ENCODE measurements at regions not wholly inside any gene's neighbourhood (a gene's known extent, or its start where the extent isn't known, plus 50 kb on each side); places are given as distances from the start of the nearest gene placed in this dataset.

- no peak for TF ChIP-seq CTCF (conservative IDR thresholded peaks at IDR 0.05; ENCODE audit: low read depth, low read length)
- no peak overlapping the region for H3K4me3 ChIP-seq (ENCODE audit: low read depth, low read length)
- no peak for DNase-seq (ENCODE audit: low read depth)
These were observed 567.0 kb upstream of the RGMA start for GRCh38 chr15:93656041-93656440.

GRCh38 chr15:93649691-93650235 is 560.8 kb upstream of the RGMA start:
- no peak for DNase-seq (ENCODE audit: low read depth)
- TF ChIP-seq CTCF (conservative IDR thresholded peaks at IDR 0.05; ENCODE audit: low read depth, low read length) = no peak
- H3K4me3 ChIP-seq (ENCODE audit: low read depth, low read length) = no peak overlapping the region

- no peak for DNase-seq (ENCODE audit: low read depth)
- H3K4me3 ChIP-seq (ENCODE audit: low read depth, low read length) = no peak overlapping the region
- no peak for TF ChIP-seq CTCF (conservative IDR thresholded peaks at IDR 0.05; ENCODE audit: low read depth, low read length)
These were observed 557.2 kb upstream of the RGMA start for GRCh38 chr15:93646193-93646592.

- no peak for DNase-seq (ENCODE audit: low read depth)
These were observed 556.6 kb upstream of the RGMA start for GRCh38 chr15:93645594-93645993.

GRCh38 chr15:93644595-93644994 is 555.6 kb upstream of the RGMA start:
- TF ChIP-seq CTCF (conservative IDR thresholded peaks at IDR 0.05; ENCODE audit: low read depth, low read length) = no peak
- no peak for DNase-seq (ENCODE audit: low read depth)
- H3K4me3 ChIP-seq (ENCODE audit: low read depth, low read length) = no peak overlapping the region

More at GRCh38 chr15:93645594-93645993, 556.6 kb upstream of the RGMA start:
- no peak overlapping the region for H3K4me3 ChIP-seq (ENCODE audit: low read depth, low read length)
- no peak for TF ChIP-seq CTCF (conservative IDR thresholded peaks at IDR 0.05; ENCODE audit: low read depth, low read length)

- DNase-seq (ENCODE audit: low read depth) = no peak
- TF ChIP-seq CTCF (conservative IDR thresholded peaks at IDR 0.05; ENCODE audit: low read depth, low read length) = no peak
- H3K4me3 ChIP-seq (ENCODE audit: low read depth, low read length) = no peak overlapping the region
These were observed 551.5 kb upstream of the RGMA start for GRCh38 chr15:93640411-93640962.

- TF ChIP-seq CTCF (conservative IDR thresholded peaks at IDR 0.05; ENCODE audit: low read depth, low read length) = no peak
- DNase-seq (ENCODE audit: low read depth) = no peak
These were observed 543.1 kb upstream of the RGMA start for GRCh38 chr15:93631958-93632618.

More at GRCh38 chr15:93631958-93632618, 543.1 kb upstream of the RGMA start:
- H3K4me3 ChIP-seq (ENCODE audit: low read depth, low read length) = no peak overlapping the region

Measured in epithelial cell of proximal tubule (primary cell).